Loucy (cell line): ENCODE measurements at regions not wholly inside any gene's neighbourhood (a gene's known extent, or its start where the extent isn't known, plus 50 kb on each side); places are given as distances from the start of the nearest gene placed in this dataset.

Experiments used
- H2AFZ ChIP-seq: fragments of 200-600 bp; sonication (generic); 2 replicates; pipeline ENCODE4 v1.6.0; 2016; ENCODE audit warnings: antibody characterized with exemption, mild to moderate bottlenecking, low read length, moderate library complexity
- H3F3A ChIP-seq: fragments of 200-600 bp; 2 replicates; pipeline ENCODE4 v1.6.0; 2016; ENCODE audit warnings: antibody characterized with exemption, low read depth, mild to moderate bottlenecking
- H3K27me3 ChIP-seq: fragments of 200-600 bp; sonication (generic); 2 replicates; pipeline ENCODE4 v1.6.1; 2014; ENCODE audit warnings: low read length, mild to moderate bottlenecking; ENCODE audit not compliant: insufficient read depth, poor library complexity, severe bottlenecking
- H3K36me3 ChIP-seq: fragments of 200-600 bp; sonication (generic); 2 replicates; pipeline ENCODE4 v1.6.1; 2016; ENCODE audit warnings: low read length; ENCODE audit not compliant: insufficient read depth
- H3K4me1 ChIP-seq: fragments of 200-600 bp; sonication (generic); 2 replicates; pipeline ENCODE4 v1.5.1; 2014; ENCODE audit warnings: low read length, mild to moderate bottlenecking; ENCODE audit not compliant: insufficient read depth, poor library complexity, severe bottlenecking
- H3K4me2 ChIP-seq: fragments of 200-600 bp; sonication (generic); 2 replicates; pipeline ENCODE4 v1.6.0; 2014; ENCODE audit warnings: antibody characterized with exemption, low read length, low read depth, mild to moderate bottlenecking; ENCODE audit not compliant: poor library complexity, severe bottlenecking
- H3K4me3 ChIP-seq: fragments of 200-600 bp; sonication (generic); 2 replicates; pipeline ENCODE4 v1.5.1; 2014; ENCODE audit warnings: low read length, mild to moderate bottlenecking, mixed read lengths; ENCODE audit not compliant: poor library complexity, severe bottlenecking
- H3K79me2 ChIP-seq: fragments of 200-600 bp; sonication (generic); 2 replicates; pipeline ENCODE4 v1.6.1; 2014; ENCODE audit warnings: low read length; ENCODE audit not compliant: insufficient read depth
- H3K9ac ChIP-seq: fragments of 200-600 bp; sonication (generic); 2 replicates; pipeline ENCODE4 v1.6.0; 2014; ENCODE audit warnings: mild to moderate bottlenecking, low read depth, low read length, moderate library complexity; ENCODE audit not compliant: poor library complexity, severe bottlenecking
- H3K9me2 ChIP-seq: fragments of 200-600 bp; sonication (generic); replicated peaks from 2 replicates; pipeline ENCODE4 v1.6.1; 2016; ENCODE audit warnings: low read depth, low read length, mixed read lengths
- H3K9me3 ChIP-seq: fragments of 200-600 bp; sonication (generic); 2 replicates; pipeline ENCODE4 v1.6.1; 2014; ENCODE audit warnings: mild to moderate bottlenecking, antibody characterized with exemption, low read length, low read depth; ENCODE audit not compliant: insufficient read depth
- H4K20me1 ChIP-seq: fragments of 200-600 bp; sonication (generic); 2 replicates; pipeline ENCODE4 v1.6.0; 2014; ENCODE audit warnings: antibody characterized with exemption, low read length, mild to moderate bottlenecking; ENCODE audit not compliant: insufficient read depth, poor library complexity, severe bottlenecking
- CTCF ChIP-seq: fragments of 200-600 bp; sonication (generic); conservative IDR thresholded peaks from 2 replicates; pipeline ENCODE4 v1.5.1; 2014; ENCODE audit warnings: mild to moderate bottlenecking, antibody characterized with exemption, low read length
- EZH2phosphoT487 ChIP-seq: fragments of 200-600 bp; IDR thresholded peaks from 2 replicates; pipeline ENCODE4 v1.6.1; 2018; ENCODE audit warnings: antibody characterized with exemption, mild to moderate bottlenecking, moderate library complexity, borderline replicate concordance

- TF ChIP-seq CTCF, result no peak
- TF ChIP-seq EZH2phosphoT487, result no peak
- Histone ChIP-seq H3K9me2 (no peaks in the 10 kb centered on the region), H3K79me2 (no peaks in the 10 kb centered on the region), H3F3A (no peaks in the 10 kb centered on the region), H2AFZ (no peak overlapping the region), H3K9me3 (no peaks in the 10 kb centered on the region; the same call in 1 of the 2 replicates), H4K20me1 (no peaks in the 10 kb centered on the region), H3K4me1 (no peaks in the 10 kb centered on the region), H3K27me3 (no peaks in the 10 kb centered on the region), H3K4me3 (no peak overlapping the region), H3K4me2 (no peak overlapping the region), H3K36me3 (no peaks in the 10 kb centered on the region), H3K9ac (no peak overlapping the region)
Observed at GRCh38 chr2:146094185-146094584, 1574.3 kb upstream of the ZEB2 start.

- H3F3A ChIP-seq, result no peaks in the 10 kb centered on the region
- no peak overlapping the region for H3K9ac ChIP-seq
- H3K4me1 ChIP-seq, result no peaks in the 10 kb centered on the region
- H3K27me3 ChIP-seq, result no peaks in the 10 kb centered on the region
- H3K4me2 ChIP-seq, result no peak overlapping the region
- H3K79me2 ChIP-seq, result no peaks in the 10 kb centered on the region
- TF ChIP-seq CTCF, result no peak
- no peak for TF ChIP-seq EZH2phosphoT487
- no peaks in the 10 kb centered on the region for H3K9me3 ChIP-seq
- H3K4me3 ChIP-seq, result no peak overlapping the region
- no peaks in the 10 kb centered on the region for H4K20me1 ChIP-seq
- H3K9me2 ChIP-seq, result 0 out of 2 replicates have a peak, but pooled peaks cover 6% of the 10 kb centered on the region
- no peaks in the 10 kb centered on the region for H3K36me3 ChIP-seq
- H2AFZ ChIP-seq, result no peak overlapping the region
Observed at GRCh38 chr2:146081459-146081858, 1561.5 kb upstream of the ZEB2 start.

GRCh38 chr2:146080925-146081324 lies 1561.0 kb upstream of the ZEB2 start:
- H3K9ac ChIP-seq, result no peak overlapping the region
- no peaks in the 10 kb centered on the region for H3K79me2 ChIP-seq
- H3K4me2 ChIP-seq, result no peak overlapping the region
- H3K9me2 ChIP-seq, result 0 out of 2 replicates have a peak, but pooled peaks cover 6% of the 10 kb centered on the region
- H3K4me3 ChIP-seq, result no peak overlapping the region
- no peaks in the 10 kb centered on the region for H3F3A ChIP-seq
- H3K9me3 ChIP-seq, result no peaks in the 10 kb centered on the region
- H2AFZ ChIP-seq, result no peak overlapping the region
- H3K4me1 ChIP-seq, result no peaks in the 10 kb centered on the region
- H4K20me1 ChIP-seq, result no peaks in the 10 kb centered on the region
- H3K36me3 ChIP-seq, result no peaks in the 10 kb centered on the region
- no peak for TF ChIP-seq CTCF
- TF ChIP-seq EZH2phosphoT487, result no peak
- no peaks in the 10 kb centered on the region for H3K27me3 ChIP-seq
